ENCODE measurements at regions not wholly inside any gene's neighbourhood (a gene's known extent, or its start where the extent isn't known, plus 50 kb on each side); places are given as distances from the start of the nearest gene placed in this dataset.

- no peak for TF ChIP-seq CTCF (conservative IDR thresholded peaks at IDR 0.05)
- TF ChIP-seq ZFX (IDR thresholded peaks at IDR 0.05) = no peak
These were observed 82.9 kb downstream of the SLC35B3 start for GRCh38 chr6:8352335-8352965.
